Activated T-cell treated with anti-CD3 and anti-CD28 coated beads, Interleukin-2, amount 50 U/mL, for 72 hours (primary cell): ENCODE measurements at regions not wholly inside any gene's neighbourhood (a gene's known extent, or its start where the extent isn't known, plus 50 kb on each side); places are given as distances from the start of the nearest gene placed in this dataset.

Experiments
- ATAC-seq, 2 donors: fragments of 150-1000 bp; cut with Tn5 transposase; replicated peaks in 1 of 2; 2 replicates each; pipeline ENCODE4 v1.10.0; 2021; ENCODE audit warnings: moderate library complexity in 2 of 2, mild to moderate bottlenecking in 1 of 2
- DNase-seq, 2 donors: peaks; one replicate each; pipeline ENCODE4 v3.0.0; 2021 to 2022; ENCODE audit warnings: mixed read lengths in 1 of 2
- H3K27ac Mint-ChIP-seq: one replicate; pipeline ENCODE4 v1.8.0; 2022; ENCODE audit warnings: mild to moderate bottlenecking, moderate library complexity, mixed read lengths
- H3K27me3 Mint-ChIP-seq: one replicate; pipeline ENCODE4 v1.8.0; 2022; ENCODE audit warnings: low read depth, mixed read lengths
- H3K36me3 Mint-ChIP-seq, 2 donors: one replicate each; pipeline ENCODE4 v1.8.0; 2022; ENCODE audit warnings: mixed read lengths in 2 of 2, mild to moderate bottlenecking in 1 of 2; ENCODE audit not compliant: insufficient read depth in 2 of 2
- H3K4me1 Mint-ChIP-seq: one replicate; pipeline ENCODE4 v1.8.0; 2022; ENCODE audit warnings: low read depth, mixed read lengths
- H3K4me3 Mint-ChIP-seq, 2 donors: one replicate each; pipeline ENCODE4 v1.8.0; 2022; ENCODE audit warnings: mild to moderate bottlenecking in 2 of 2, mixed read lengths in 2 of 2, moderate library complexity in 2 of 2
- H3K9me3 Mint-ChIP-seq, 2 donors: one replicate each; pipeline ENCODE4 v1.8.0; 2022; ENCODE audit warnings: mixed read lengths in 2 of 2

GRCh38 chr12:97921979-97922722 lies 459.5 kb downstream of the RMST start:
- no peak overlapping the region for H3K27ac Mint-ChIP-seq
- ATAC-seq (no peak), DNase-seq (no peak)
- H3K27me3 Mint-ChIP-seq, result no peaks in the 10 kb centered on the region
- no peaks in the 10 kb centered on the region for H3K36me3 Mint-ChIP-seq
- H3K9me3 Mint-ChIP-seq, result peaks cover 3% of the 10 kb centered on the region in 2 donors
- no peaks in the 10 kb centered on the region for H3K4me1 Mint-ChIP-seq
- H3K4me3 Mint-ChIP-seq, result no peak overlapping the region

- ATAC-seq, result no peak
- Mint-ChIP-seq H3K4me1 (no peaks in the 10 kb centered on the region), H3K9me3 (peaks cover 3 to 6% of the 10 kb centered on the region in 2 donors), H3K4me3 (no peak overlapping the region), H3K27ac (no peak overlapping the region), H3K36me3 (no peaks in the 10 kb centered on the region), H3K27me3 (no peaks in the 10 kb centered on the region)
- DNase-seq, result no peak
Measured at GRCh38 chr12:97923546-97923945, 460.9 kb downstream of the RMST start.

GRCh38 chr12:97924122-97924521 lies 461.5 kb downstream of the RMST start:
- ATAC-seq, result no peak
- H3K27me3 Mint-ChIP-seq, result no peaks in the 10 kb centered on the region
- H3K27ac Mint-ChIP-seq, result no peak overlapping the region

GRCh38 chr12:97927977-97928376 lies 465.4 kb downstream of the RMST start:
- H3K4me3 Mint-ChIP-seq, result no peak overlapping the region
- H3K36me3 Mint-ChIP-seq, result no peaks in the 10 kb centered on the region
- ATAC-seq (no peak), DNase-seq (no peak)
- no peaks in the 10 kb centered on the region for H3K4me1 Mint-ChIP-seq
- H3K9me3 Mint-ChIP-seq, result peaks cover 2 to 3% of the 10 kb centered on the region in 2 donors
- H3K27me3 Mint-ChIP-seq, result no peaks in the 10 kb centered on the region
- no peak overlapping the region for H3K27ac Mint-ChIP-seq

More at GRCh38 chr12:97924122-97924521, 461.5 kb downstream of the RMST start:
- no peaks in the 10 kb centered on the region for H3K4me1 Mint-ChIP-seq
- no peak for DNase-seq
- H3K9me3 Mint-ChIP-seq, result peaks cover 3 to 6% of the 10 kb centered on the region in 2 donors
- H3K4me3 Mint-ChIP-seq, result no peak overlapping the region
- no peaks in the 10 kb centered on the region for H3K36me3 Mint-ChIP-seq

GRCh38 chr12:97936165-97936564 lies 473.6 kb downstream of the RMST start:
- no peak for DNase-seq
- Mint-ChIP-seq H3K4me1 (no peaks in the 10 kb centered on the region), H3K27ac (no peak overlapping the region), H3K9me3 (peaks cover 0 to 4% of the 10 kb centered on the region in 2 donors), H3K27me3 (no peaks in the 10 kb centered on the region), H3K36me3 (no peaks in the 10 kb centered on the region), H3K4me3 (no peak overlapping the region)
- ATAC-seq, result no peak

- DNase-seq (no peak), ATAC-seq (no peak)
- no peak overlapping the region for H3K4me3 Mint-ChIP-seq
- no peaks in the 10 kb centered on the region for H3K4me1 Mint-ChIP-seq
- peaks cover 0 to 1% of the 10 kb centered on the region in 2 donors for H3K36me3 Mint-ChIP-seq
- no peak overlapping the region for H3K27ac Mint-ChIP-seq
- no peaks in the 10 kb centered on the region for H3K27me3 Mint-ChIP-seq
- peaks cover 3 to 4% of the 10 kb centered on the region in 2 donors for H3K9me3 Mint-ChIP-seq
Measured at GRCh38 chr12:97938031-97938430, 475.4 kb downstream of the RMST start.

- DNase-seq (no peak), ATAC-seq (no peak)
- Mint-ChIP-seq H3K9me3 (peaks cover 3 to 4% of the 10 kb centered on the region in 2 donors), H3K4me3 (no peak overlapping the region), H3K36me3 (peaks cover 0 to 1% of the 10 kb centered on the region in 2 donors), H3K27ac (no peak overlapping the region), H3K27me3 (no peaks in the 10 kb centered on the region), H3K4me1 (no peaks in the 10 kb centered on the region)
Measured at GRCh38 chr12:97939156-97939555, 476.6 kb downstream of the RMST start.

GRCh38 chr12:97940105-97940504 lies 477.5 kb downstream of the RMST start:
- H3K4me3 Mint-ChIP-seq, result no peak overlapping the region
- DNase-seq (no peak), ATAC-seq (no peak)
- no peaks in the 10 kb centered on the region for H3K4me1 Mint-ChIP-seq
- no peak overlapping the region for H3K27ac Mint-ChIP-seq
- H3K27me3 Mint-ChIP-seq, result no peaks in the 10 kb centered on the region
- H3K9me3 Mint-ChIP-seq, result peaks cover 2 to 3% of the 10 kb centered on the region in 2 donors
- H3K36me3 Mint-ChIP-seq, result peaks cover 0 to 1% of the 10 kb centered on the region in 2 donors

GRCh38 chr12:97940629-97941028 lies 478.0 kb downstream of the RMST start:
- peaks cover 0 to 1% of the 10 kb centered on the region in 2 donors for H3K36me3 Mint-ChIP-seq
- ATAC-seq (no peak), DNase-seq (no peak)
- H3K27ac Mint-ChIP-seq, result no peak overlapping the region
- no peaks in the 10 kb centered on the region for H3K4me1 Mint-ChIP-seq
- peaks cover 2 to 3% of the 10 kb centered on the region in 2 donors for H3K9me3 Mint-ChIP-seq
- no peak overlapping the region for H3K4me3 Mint-ChIP-seq
- H3K27me3 Mint-ChIP-seq, result no peaks in the 10 kb centered on the region

GRCh38 chr12:97941686-97942354 lies 479.2 kb downstream of the RMST start:
- ATAC-seq, result no peak
- Mint-ChIP-seq H3K27ac (no peak overlapping the region), H3K4me1 (no peaks in the 10 kb centered on the region), H3K4me3 (no peak overlapping the region), H3K9me3 (peaks cover 2 to 4% of the 10 kb centered on the region in 2 donors), H3K27me3 (no peaks in the 10 kb centered on the region), H3K36me3 (peaks cover 0 to 1% of the 10 kb centered on the region in 2 donors)
- no peak for DNase-seq

GRCh38 chr12:97943359-97943758 lies 480.8 kb downstream of the RMST start:
- ATAC-seq (no peak), DNase-seq (no peak)
- Mint-ChIP-seq H3K36me3 (peaks cover 0 to 3% of the 10 kb centered on the region in 2 donors), H3K9me3 (peaks cover 6 to 11% of the 10 kb centered on the region in 2 donors), H3K27ac (no peak overlapping the region), H3K4me3 (no peak overlapping the region), H3K4me1 (no peaks in the 10 kb centered on the region), H3K27me3 (no peaks in the 10 kb centered on the region)

GRCh38 chr12:97944576-97944975 lies 482.0 kb downstream of the RMST start:
- Mint-ChIP-seq H3K27me3 (no peaks in the 10 kb centered on the region), H3K4me3 (no peak overlapping the region), H3K4me1 (no peaks in the 10 kb centered on the region), H3K36me3 (peaks cover 0 to 3% of the 10 kb centered on the region in 2 donors), H3K9me3 (peaks cover 8 to 11% of the 10 kb centered on the region in 2 donors), H3K27ac (no peak overlapping the region)
- DNase-seq (no peak), ATAC-seq (no peak)

GRCh38 chr12:97946701-97947100 lies 484.1 kb downstream of the RMST start:
- Mint-ChIP-seq H3K27me3 (no peaks in the 10 kb centered on the region), H3K4me3 (no peak overlapping the region)

More at GRCh38 chr12:97946701-97947100, 484.1 kb downstream of the RMST start:
- Mint-ChIP-seq H3K36me3 (peaks cover 0 to 3% of the 10 kb centered on the region in 2 donors), H3K4me1 (no peaks in the 10 kb centered on the region), H3K27ac (no peak overlapping the region), H3K9me3 (peaks cover 6 to 13% of the 10 kb centered on the region in 2 donors)
- DNase-seq (no peak), ATAC-seq (no peak)
